ENCODE measurements at regions not wholly inside any gene's neighbourhood (a gene's known extent, or its start where the extent isn't known, plus 50 kb on each side); places are given as distances from the start of the nearest gene placed in this dataset.

DNA sequence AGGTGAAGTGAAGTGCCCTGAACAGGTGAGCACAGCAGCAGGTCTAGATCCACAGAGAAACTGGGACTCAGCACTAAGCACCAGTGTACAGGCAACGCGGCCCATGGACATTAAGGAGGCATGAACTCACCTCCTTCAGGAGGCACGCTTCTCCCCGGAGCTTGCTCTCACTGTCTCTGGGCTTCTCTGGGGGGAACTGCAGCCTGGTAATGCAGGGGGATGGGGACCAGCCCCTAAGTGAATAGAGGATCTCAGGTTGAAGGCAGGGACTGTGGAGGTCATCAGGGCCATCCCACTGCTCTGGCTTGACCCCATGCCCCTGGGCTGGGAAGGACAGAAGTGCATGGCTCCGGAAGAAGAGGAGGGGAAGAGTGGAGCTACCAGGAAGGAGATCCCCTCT lies 495.6 kb upstream of the B3GAT1 start:
- Mint-ChIP-seq H3K4me1 (peaks cover 0 to 4% of the 10 kb centered on the region in 2 experiments; a peak in 2 of 4 replicates), H3K27me3 (ENCODE audit: low read depth) (peaks cover 16% of the 10 kb centered on the region), H3K4me3 (no peak overlapping the region), H3K36me3 (ENCODE audit: insufficient read depth in 1 of 3, low read depth in 3 of 3) (no peaks in the 10 kb centered on the region), H3K9me3 (no peaks in the 10 kb centered on the region), H3K27ac (no peak overlapping the region)
- Histone ChIP-seq H2BK120ac (ENCODE audit: low read depth, low read length, poor library complexity, severe bottlenecking) (no peak overlapping the region), H4K8ac (replicated peaks; ENCODE audit: insufficient read length, low read depth, low read length) (no peak overlapping the region), H3K9me3 (ENCODE audit: control insufficient read depth, low read depth, low read length) (no peaks in the 10 kb centered on the region), H3K4ac (ENCODE audit: low read depth, low read length) (no peak overlapping the region), H3K9ac (ENCODE audit: extremely low read depth, insufficient read length, low read length) (no peak overlapping the region), H3K4me1 (ENCODE audit: insufficient read depth, low read length) (no peaks in the 10 kb centered on the region), H3K79me2 (ENCODE audit: insufficient read depth, low read length) (no peaks in the 10 kb centered on the region), H3K23ac (ENCODE audit: insufficient read length, low read depth, low read length) (no peak overlapping the region), H2BK5ac (ENCODE audit: insufficient read length, low read length) (no peak overlapping the region), H3K27ac (ENCODE audit: insufficient read length, low read depth, low read length) (no peak overlapping the region), H3K23me2 (ENCODE audit: insufficient read length, low read depth, low read length, poor library complexity, severe bottlenecking) (no peaks in the 10 kb centered on the region), H3K79me1 (ENCODE audit: insufficient read depth, low read depth, low read length, poor library complexity, severe bottlenecking) (no peaks in the 10 kb centered on the region), H4K91ac (ENCODE audit: insufficient read length, low read depth, low read length) (no peak overlapping the region), H2BK15ac (ENCODE audit: low read depth, low read length) (no peak overlapping the region), H3T11ph (ENCODE audit: low read length) (no peak overlapping the region), H3K56ac (ENCODE audit: insufficient read length, low read depth, low read length) (no peak overlapping the region), H3K27me3 (ENCODE audit: insufficient read depth, low read length) (no peaks in the 10 kb centered on the region; the same call in 1 of the 2 replicates), H3K18ac (ENCODE audit: insufficient read length, low read depth, low read length) (no peak overlapping the region), H3K4me2 (ENCODE audit: insufficient read depth, insufficient read length, low read length) (no peak overlapping the region), H3K14ac (ENCODE audit: insufficient read depth, low read length) (no peak overlapping the region; the same call in 1 of the 2 replicates), H4K20me1 (ENCODE audit: control insufficient read depth, insufficient read depth, insufficient read length) (no peaks in the 10 kb centered on the region), H2BK20ac (ENCODE audit: low read depth, low read length, poor library complexity, severe bottlenecking) (no peak overlapping the region), H4K5ac (ENCODE audit: insufficient read length, low read depth, low read length) (no peak overlapping the region), H2BK12ac (ENCODE audit: insufficient read length, low read depth, low read length) (no peak overlapping the region), H2AFZ (ENCODE audit: low read length) (no peak overlapping the region), H2AK5ac (ENCODE audit: insufficient read length, low read length) (no peak overlapping the region)
- no peak for DNase-seq
- WGBS (ENCODE audit: extremely low coverage, insufficient read length, low lambda C conversion rate): no CpG with 5 or more reads among the region's 5 CpGs
- TF ChIP-seq, protein P1, sequence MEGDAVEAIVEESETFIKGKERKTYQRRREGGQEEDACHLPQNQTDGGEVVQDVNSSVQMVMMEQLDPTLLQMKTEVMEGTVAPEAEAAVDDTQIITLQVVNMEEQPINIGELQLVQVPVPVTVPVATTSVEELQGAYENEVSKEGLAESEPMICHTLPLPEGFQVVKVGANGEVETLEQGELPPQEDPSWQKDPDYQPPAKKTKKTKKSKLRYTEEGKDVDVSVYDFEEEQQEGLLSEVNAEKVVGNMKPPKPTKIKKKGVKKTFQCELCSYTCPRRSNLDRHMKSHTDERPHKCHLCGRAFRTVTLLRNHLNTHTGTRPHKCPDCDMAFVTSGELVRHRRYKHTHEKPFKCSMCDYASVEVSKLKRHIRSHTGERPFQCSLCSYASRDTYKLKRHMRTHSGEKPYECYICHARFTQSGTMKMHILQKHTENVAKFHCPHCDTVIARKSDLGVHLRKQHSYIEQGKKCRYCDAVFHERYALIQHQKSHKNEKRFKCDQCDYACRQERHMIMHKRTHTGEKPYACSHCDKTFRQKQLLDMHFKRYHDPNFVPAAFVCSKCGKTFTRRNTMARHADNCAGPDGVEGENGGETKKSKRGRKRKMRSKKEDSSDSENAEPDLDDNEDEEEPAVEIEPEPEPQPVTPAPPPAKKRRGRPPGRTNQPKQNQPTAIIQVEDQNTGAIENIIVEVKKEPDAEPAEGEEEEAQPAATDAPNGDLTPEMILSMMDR (conservative IDR thresholded peaks at IDR 0.05): no peak
